Upper lobe of left lung (tissue), 4 donors: ENCODE measurements at regions not wholly inside any gene's neighbourhood (a gene's known extent, or its start where the extent isn't known, plus 50 kb on each side); places are given as distances from the start of the nearest gene placed in this dataset.

Experiments
- CTCF ChIP-seq, 6 experiments: fragments of 450-650 bp in 4 of 6; fragments of 200-600 bp in 2 of 6; sonication (generic) in 2 of 6; IDR thresholded peaks; one replicate each; pipeline ENCODE4 v1.5.1; 2016 to 2019; ENCODE audit warnings: antibody characterized with exemption in 6 of 6
- POLR2A ChIP-seq, 4 donors: fragments of 450-650 bp; IDR thresholded peaks; one replicate each; pipeline ENCODE4 v1.5.1; 2016 to 2017; ENCODE audit warnings: antibody characterized with exemption in 4 of 4, mild to moderate bottlenecking in 2 of 4
- POLR2AphosphoS5 ChIP-seq, 2 donors: sonication (generic); formaldehyde crosslinking; IDR thresholded peaks; one replicate each; pipeline ENCODE4 v1.5.1; 2017; ENCODE audit warnings: antibody characterized with exemption in 2 of 2

GRCh38 chr20:39822667-39823066, 860.5 kb downstream of the DHX35 start:
- TF ChIP-seq POLR2AphosphoS5 (IDR thresholded peaks at IDR 0.05) (no peak), POLR2A (IDR thresholded peaks at IDR 0.05) (no peak), CTCF (IDR thresholded peaks at IDR 0.05) (no peak)
